ENCODE measurements at regions not wholly inside any gene's neighbourhood (a gene's known extent, or its start where the extent isn't known, plus 50 kb on each side); places are given as distances from the start of the nearest gene placed in this dataset.

DNA sequence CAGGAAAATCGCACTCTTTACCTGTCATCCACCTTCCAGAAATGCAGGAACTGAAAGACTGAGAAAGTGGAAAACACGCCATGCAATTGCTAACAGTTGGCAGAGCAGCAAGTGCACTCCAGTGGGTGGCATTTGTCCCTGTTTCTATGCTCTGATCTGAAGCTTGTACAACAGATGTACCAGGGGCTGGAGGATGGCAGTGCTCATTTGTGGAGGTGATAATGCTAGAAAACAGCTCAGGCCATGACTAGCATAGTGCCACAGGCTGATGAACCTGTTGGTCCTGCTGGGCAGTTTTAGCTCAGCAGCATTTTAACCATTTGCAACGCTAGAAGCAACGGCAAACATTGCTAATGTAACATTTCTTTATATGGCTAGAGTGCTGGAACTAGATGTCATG, 199.9 kb upstream of the NRP1 start:
- Histone ChIP-seq H3K14ac (ENCODE audit: insufficient read length) (no peak overlapping the region), H2AK5ac (ENCODE audit: low read depth, low read length) (no peak overlapping the region), H3K27ac (ENCODE audit: low read depth, low read length) (no peak overlapping the region), H3K4me1 (replicated peaks in 1 of 4; ENCODE audit: control insufficient read depth in 3 of 4, insufficient read depth in 4 of 4, low read length in 3 of 4) (peaks cover 2 to 13% (median 9%) of the 10 kb centered on the region in 4 experiments; a peak in 6 of 7 replicates), H2BK5ac (ENCODE audit: low read depth, low read length) (no peak overlapping the region), H3K56ac (replicated peaks; ENCODE audit: insufficient read length, low read depth, low read length) (no peak overlapping the region), H3K4ac (replicated peaks; ENCODE audit: insufficient read length, low read depth, low read length) (no peak overlapping the region), H3K27me3 (replicated peaks in 1 of 4; ENCODE audit: control insufficient read depth in 3 of 4, extremely low read depth in 1 of 4, insufficient read depth in 3 of 4, low read length in 3 of 4) (no peaks in the 10 kb centered on the region), H3K23ac (ENCODE audit: insufficient read length) (no peak overlapping the region), H3K79me1 (ENCODE audit: low read depth, low read length) (no peaks in the 10 kb centered on the region), H2AFZ (ENCODE audit: low read length) (no peak overlapping the region), H4K20me1 (replicated peaks in 1 of 2; ENCODE audit: control insufficient read depth in 1 of 2, insufficient read depth in 2 of 2, low read length in 2 of 2) (no peaks in the 10 kb centered on the region), H3K23me2 (ENCODE audit: low read depth, low read length) (no peaks in the 10 kb centered on the region; the same call in 1 of the 2 replicates), H3K79me2 (ENCODE audit: control insufficient read depth in 1 of 2, insufficient read depth in 2 of 2, low read length in 2 of 2) (no peaks in the 10 kb centered on the region), H4K5ac (ENCODE audit: insufficient read length, low read depth, low read length) (no peak overlapping the region), H3K4me3 (ENCODE audit: extremely low read depth in 1 of 4, insufficient read depth in 2 of 4, low read depth in 3 of 4, low read length in 4 of 4) (no peak overlapping the region), H2BK20ac (ENCODE audit: low read length) (no peak overlapping the region; the same call in 1 of the 2 replicates), H2BK12ac (ENCODE audit: low read depth, low read length) (no peak overlapping the region; the same call in 1 of the 2 replicates), H4K91ac (replicated peaks; ENCODE audit: insufficient read length, low read length) (no peak overlapping the region), H3K36me3 (ENCODE audit: control insufficient read depth in 2 of 4, insufficient read depth in 4 of 4, low read length in 3 of 4) (peaks cover 0 to 4% (median 0%) of the 10 kb centered on the region in 4 experiments; a peak in 2 of 8 replicates), H3K4me2 (ENCODE audit: insufficient read depth in 1 of 2, low read depth in 2 of 2, low read length in 2 of 2) (no peak overlapping the region), H4K8ac (ENCODE audit: extremely low read depth, insufficient read depth, low read length) (no peak overlapping the region), H3K9ac (replicated peaks in 1 of 4; ENCODE audit: extremely low read depth in 1 of 4, low read depth in 3 of 4, low read length in 3 of 4) (no peak overlapping the region), H3K9me3 (ENCODE audit: insufficient read depth in 2 of 2, low read depth in 1 of 2, low read length in 1 of 2) (peaks cover 0 to 12% of the 10 kb centered on the region in 2 experiments; a peak in 2 of 4 replicates), H2BK120ac (replicated peaks; ENCODE audit: low read depth, low read length) (no peak overlapping the region), H2BK15ac (ENCODE audit: low read length) (peak overlapping the region; percentile 40; the same call in 1 of the 2 replicates), H3K18ac (ENCODE audit: extremely low read depth, low read length) (no peak overlapping the region)
- DNase-seq (ENCODE audit: low read depth in 1 of 2, low spot score in 2 of 2) (no peak), FAIRE-seq (no peak)
- TF ChIP-seq, protein P1, sequence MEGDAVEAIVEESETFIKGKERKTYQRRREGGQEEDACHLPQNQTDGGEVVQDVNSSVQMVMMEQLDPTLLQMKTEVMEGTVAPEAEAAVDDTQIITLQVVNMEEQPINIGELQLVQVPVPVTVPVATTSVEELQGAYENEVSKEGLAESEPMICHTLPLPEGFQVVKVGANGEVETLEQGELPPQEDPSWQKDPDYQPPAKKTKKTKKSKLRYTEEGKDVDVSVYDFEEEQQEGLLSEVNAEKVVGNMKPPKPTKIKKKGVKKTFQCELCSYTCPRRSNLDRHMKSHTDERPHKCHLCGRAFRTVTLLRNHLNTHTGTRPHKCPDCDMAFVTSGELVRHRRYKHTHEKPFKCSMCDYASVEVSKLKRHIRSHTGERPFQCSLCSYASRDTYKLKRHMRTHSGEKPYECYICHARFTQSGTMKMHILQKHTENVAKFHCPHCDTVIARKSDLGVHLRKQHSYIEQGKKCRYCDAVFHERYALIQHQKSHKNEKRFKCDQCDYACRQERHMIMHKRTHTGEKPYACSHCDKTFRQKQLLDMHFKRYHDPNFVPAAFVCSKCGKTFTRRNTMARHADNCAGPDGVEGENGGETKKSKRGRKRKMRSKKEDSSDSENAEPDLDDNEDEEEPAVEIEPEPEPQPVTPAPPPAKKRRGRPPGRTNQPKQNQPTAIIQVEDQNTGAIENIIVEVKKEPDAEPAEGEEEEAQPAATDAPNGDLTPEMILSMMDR (IDR thresholded peaks at IDR 0.05; ENCODE audit: control extremely low read depth in 1 of 3, insufficient read depth in 1 of 3, low read depth in 1 of 3, low read length in 3 of 3): no peak
- no peak for TF ChIP-seq SIRT6 (IDR thresholded peaks at IDR 0.05; ENCODE audit: low read length)
- no peak for TF ChIP-seq GABPA (IDR thresholded peaks at IDR 0.05; ENCODE audit: borderline replicate concordance, insufficient read depth, low read length)
- WGBS, 2 experiments (ENCODE audit: extremely low coverage in 1 of 2, insufficient coverage in 1 of 2, insufficient read length in 1 of 2, insufficient replicate concordance in 2 of 2, low coverage in 1 of 2, low lambda C conversion rate in 2 of 2, missing lambda C conversion rate in 1 of 2): 93% methylated on average over 4 of the region's 4 CpGs; no CpG with 5 or more reads in 1 of the 2 experiments
- ChIA-PET POLR2A (ENCODE audit: partially characterized antibody) (no interaction called here), CTCF (ENCODE audit: partially characterized antibody) (interaction anchor here (0.7 to 1.2 kb wide), 5 partner anchors 52 to 483 kb away, joined by 3 to 4 read pairs (median 3); no protein-coding TSS in a partner anchor)

All from H1 (cell line).